Stimulated activated CD4-positive, alpha-beta T cell treated with anti-CD3 and anti-CD28 coated beads, TNF-alpha, amount 100 ng/mL, for 24 hours (primary cell): ENCODE measurements at regions not wholly inside any gene's neighbourhood (a gene's known extent, or its start where the extent isn't known, plus 50 kb on each side); places are given as distances from the start of the nearest gene placed in this dataset.
"Not testable (repeated sequence)": the region's sequence is repeated elsewhere in the genome, so short reads cannot be mapped to it uniquely, and the experiment has no call there.

Source experiments
- DNase-seq, 3 experiments: peaks; one replicate each; pipeline ENCODE4 v3.0.0-alpha.2; 2020; ENCODE audit warnings: low read depth in 3 of 3

- DNase-seq: no peak
Observed at GRCh38 chr5:57002959-57003485, 51.1 kb upstream of the MIER3 start.

DNA sequence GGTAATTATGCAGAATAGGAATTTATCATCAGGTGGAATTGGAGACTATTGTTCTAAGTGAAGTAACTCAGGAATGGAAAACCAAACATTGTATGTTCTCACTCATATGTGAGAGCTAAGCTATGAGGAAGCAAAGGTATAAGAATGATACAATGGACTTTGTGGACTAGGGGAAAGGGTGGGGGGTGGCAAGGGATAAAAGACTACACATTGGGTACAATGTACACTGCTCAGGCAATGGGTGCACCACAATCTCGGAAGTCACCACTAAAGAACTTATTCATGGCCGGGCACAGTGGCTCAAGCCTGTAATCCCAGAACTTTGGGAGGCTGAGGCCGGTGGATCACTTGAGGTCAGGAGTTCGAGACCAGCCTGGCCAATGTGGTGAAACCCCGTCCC, 51.6 kb upstream of the MIER3 start:
- not testable (repeated sequence) for DNase-seq

GRCh38 chr5:57004800-57005199, 52.9 kb upstream of the MIER3 start:
- no peak for DNase-seq

DNA sequence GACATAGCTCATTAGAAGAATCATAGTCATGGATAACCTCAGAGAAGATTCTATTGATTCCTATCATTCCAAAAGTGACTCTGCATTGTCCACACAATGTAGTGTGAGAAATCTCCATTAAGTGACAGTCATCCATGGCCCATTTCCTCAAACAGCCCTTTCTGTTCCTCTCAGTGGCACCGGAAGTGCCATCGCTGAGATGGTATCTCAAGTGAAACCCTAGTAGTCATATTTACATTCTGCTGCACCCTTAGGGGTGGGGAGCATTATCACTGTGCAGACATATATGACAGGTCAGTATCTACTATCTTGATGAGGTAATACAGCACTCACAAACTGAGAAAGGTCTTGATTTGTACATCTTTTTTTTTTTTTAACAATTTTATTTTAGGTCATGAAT, 55.4 kb upstream of the MIER3 start:
- DNase-seq: no peak

GRCh38 chr5:57009811-57010210, 57.9 kb upstream of the MIER3 start:
- no peak for DNase-seq

DNA sequence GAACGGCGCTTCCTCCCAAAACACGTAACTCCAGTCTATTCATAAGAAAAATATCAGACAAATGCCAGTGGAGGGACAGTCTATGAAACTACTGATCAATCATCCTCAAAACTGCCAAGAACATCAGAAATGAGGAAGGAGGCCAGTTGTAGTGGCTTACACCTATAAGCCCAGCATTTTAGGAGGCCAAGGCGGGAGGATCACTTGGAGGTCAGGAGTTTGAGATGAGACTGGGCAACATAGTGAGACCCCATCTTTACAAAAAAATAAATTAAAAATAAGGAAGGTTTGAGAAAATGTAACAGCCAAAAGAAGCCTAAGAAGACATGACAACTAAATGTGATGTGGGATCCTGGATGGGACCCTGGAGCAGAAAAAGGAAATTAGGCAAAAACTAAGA, 58.9 kb upstream of the MIER3 start:
- DNase-seq: no peak

- no peak for DNase-seq
Observed at GRCh38 chr5:57012511-57012910, 60.6 kb upstream of the MIER3 start.

DNA sequence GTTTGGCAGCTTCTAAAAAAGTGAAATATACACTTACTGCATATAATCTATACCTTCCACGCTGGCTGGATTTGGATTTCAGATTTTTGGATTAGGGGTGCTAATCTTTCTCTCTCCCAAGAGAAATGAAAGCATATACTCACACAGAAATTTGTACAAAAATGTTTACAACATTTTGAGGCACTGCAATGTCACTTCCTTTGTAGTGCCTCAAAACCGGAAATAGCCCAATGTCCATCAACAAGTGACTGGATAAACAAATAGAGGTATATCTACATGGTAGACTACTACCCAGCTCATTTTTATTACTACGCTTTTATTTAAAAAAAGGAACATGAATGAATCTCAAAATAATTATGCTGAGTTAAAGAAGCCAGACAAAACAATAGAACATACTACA, 74.0 kb upstream of the MIER3 start:
- DNase-seq: no peak

GRCh38 chr5:57028161-57028560, 76.2 kb upstream of the MIER3 start:
- DNase-seq: no peak

DNA sequence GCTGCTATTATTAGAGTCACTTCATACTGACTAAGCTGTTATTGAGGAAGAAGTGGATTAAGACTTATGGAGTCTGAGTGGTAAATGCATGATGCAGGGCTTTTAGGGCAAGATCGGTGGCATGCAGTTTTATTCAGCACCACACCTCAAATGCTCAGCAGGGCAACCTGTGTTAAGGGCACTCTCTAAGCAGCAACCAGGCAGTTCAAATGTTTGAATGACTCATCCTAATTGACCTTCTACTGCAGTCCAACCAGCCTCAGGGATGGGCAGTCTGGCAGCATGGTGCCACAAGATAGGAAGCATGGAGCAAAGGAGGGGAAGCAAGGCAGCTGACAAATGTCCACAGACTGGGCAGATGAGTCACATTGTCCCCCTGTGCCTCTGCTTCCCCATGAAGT, 80.2 kb upstream of the MIER3 start:
- no peak for DNase-seq

GRCh38 chr5:57033103-57033502, 81.2 kb upstream of the MIER3 start:
- no peak for DNase-seq

DNA sequence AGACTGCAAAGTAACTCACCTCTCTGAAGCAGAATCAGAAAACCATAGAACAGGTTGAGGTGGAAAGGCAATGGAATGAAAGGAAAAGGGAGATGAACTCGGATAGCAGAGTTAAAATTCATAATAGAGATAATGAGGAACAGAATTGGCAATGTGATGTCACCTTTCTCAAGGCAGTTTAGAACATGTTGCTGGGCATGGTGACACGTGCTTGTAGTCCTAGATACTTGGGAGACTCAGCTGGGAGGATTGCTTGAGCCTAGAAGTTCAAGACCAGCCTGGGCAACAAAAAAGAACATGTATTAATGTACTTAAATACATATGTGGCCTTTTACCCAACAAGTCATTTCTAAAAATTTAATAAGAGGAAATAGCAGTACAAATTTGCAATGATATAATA, 81.6 kb upstream of the MIER3 start:
- no peak for DNase-seq

DNA sequence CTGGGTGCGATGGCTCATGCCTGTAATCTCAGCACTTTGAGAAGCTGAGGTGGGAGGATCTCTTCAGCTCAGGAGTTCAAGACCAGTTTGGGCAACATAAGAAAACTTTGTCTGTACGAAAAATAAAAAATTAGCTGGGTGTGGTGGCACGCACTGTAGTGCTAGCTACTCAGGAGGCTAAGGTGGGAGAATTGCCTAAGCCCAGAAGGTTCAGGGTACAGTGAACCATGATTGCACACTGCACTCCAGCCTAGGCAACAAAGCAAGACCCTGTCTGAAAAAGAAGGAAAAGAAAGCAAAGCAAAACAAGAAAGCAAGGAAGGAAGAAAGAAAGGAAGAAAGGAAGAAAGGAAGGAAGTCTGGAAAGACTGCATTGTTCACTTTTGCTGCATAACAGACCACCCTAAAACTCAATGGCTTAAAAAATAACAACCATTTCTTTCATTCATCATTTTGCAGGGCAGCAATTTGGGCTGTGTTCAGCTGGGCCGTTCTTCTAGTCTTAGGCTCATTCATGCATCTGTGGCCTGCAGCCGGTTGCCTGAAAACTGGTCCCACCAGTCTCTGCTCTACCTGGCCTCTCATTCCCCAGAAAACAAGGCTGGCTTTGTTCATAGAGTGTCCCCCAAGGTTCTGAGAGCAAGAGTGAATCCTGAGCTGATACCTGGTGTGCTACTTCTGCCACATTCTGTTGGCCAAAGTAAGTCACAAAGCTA, 82.4 kb upstream of the MIER3 start:
- DNase-seq: no peak

DNA sequence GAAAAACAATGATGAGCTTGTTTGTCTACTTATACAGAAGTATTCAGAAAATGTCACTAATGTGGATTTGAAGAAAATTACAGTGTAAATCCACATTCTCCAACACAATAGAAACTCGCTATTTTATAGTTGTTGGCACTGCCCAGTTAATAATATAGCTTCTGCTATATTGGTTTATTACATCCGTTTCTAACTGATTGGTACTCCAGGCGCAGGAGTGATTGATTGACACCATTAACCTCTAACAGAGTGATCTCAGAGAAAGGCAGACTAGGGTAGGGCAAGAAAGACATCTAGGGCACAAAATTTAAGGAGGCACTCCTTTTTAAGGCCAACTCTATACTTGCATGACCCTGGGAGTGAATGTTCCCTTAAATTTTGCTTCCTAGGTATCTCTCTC, 84.0 kb upstream of the MIER3 start:
- DNase-seq: no peak

DNA sequence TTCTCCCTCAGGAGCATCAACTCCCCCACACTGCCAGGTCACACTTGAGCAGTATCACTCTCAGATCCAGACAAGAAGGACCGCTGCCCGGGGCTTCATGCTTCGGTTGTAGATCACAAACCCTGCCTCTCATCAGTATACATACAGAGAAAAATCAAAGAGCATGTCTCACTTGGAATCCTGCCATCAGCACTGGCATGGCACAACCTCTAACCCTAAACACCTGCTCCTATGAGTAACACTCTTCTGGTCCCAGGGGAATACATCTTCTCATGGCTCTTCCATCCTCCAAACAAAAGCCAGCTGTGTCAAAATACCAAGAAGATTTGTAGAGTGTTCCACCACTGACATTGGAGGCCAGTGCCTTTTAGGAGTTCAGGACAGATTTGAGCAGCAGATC, 84.8 kb upstream of the MIER3 start:
- no peak for DNase-seq

GRCh38 chr5:57037355-57037754, 85.4 kb upstream of the MIER3 start:
- DNase-seq: no peak

DNA sequence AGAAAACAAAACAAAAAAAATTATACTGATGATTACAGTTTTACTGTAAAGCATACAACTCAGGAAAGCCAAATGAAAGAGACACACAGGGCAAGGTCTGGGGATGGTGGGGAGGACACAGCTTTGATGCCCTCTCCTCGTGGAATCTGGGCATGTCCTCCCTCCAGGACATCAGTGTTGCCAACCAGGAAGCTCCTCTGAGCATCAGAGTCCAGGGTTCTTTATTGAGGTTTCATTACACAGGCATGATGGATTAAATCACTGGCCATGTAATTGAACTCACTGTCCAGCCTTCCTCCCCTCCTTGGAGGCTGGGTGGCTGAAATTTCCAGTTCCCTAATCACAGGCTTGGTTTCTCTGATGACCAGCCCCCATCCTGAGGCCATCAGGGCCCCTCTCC, 89.6 kb upstream of the MIER3 start:
- no peak for DNase-seq

DNA sequence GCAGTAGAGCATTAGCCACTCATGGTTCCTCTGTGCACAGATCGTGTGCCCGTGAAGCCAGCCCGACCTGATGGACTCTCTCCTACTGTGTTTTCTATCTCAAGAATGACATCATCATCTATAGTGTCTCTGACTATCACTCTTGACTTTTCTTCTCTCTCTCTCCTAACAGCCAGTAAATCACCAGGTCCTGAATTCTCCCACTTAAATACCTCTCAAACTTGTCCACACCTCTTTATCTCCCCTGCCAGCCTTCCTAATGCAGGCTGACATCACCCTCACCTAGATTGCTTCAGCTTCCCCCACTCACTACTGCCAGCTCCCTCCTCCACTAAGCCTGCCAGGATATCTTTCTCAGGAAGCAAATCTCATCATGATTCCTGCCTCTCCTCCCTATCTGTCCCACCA, 90.6 kb upstream of the MIER3 start:
- DNase-seq: no peak

DNA sequence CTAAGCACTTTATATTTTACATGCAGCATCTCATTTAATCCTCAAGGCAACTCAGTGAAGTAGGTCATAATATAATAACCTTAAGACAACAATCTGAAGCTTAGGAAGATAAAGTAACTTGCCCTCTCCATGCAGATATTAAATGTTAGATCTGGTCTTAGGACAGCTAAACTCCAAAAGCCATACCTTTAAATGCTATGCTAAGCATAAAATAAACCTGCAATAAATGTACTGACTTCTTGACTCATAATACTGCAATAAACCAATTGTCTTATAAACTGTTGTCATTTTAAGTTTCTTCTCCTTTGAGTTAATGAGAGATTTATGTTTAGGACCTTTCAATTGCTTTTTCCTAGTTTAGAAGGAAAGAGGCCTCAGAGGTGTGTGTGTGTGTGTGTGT, 102.2 kb upstream of the MIER3 start:
- no peak for DNase-seq

GRCh38 chr5:57054671-57055070, 102.7 kb upstream of the MIER3 start:
- DNase-seq: no peak

GRCh38 chr5:57055731-57056130, 103.8 kb upstream of the MIER3 start:
- no peak for DNase-seq

- no peak for DNase-seq
Observed at GRCh38 chr5:57063773-57064172, 110.1 kb upstream of the GPBP1 start.

DNA sequence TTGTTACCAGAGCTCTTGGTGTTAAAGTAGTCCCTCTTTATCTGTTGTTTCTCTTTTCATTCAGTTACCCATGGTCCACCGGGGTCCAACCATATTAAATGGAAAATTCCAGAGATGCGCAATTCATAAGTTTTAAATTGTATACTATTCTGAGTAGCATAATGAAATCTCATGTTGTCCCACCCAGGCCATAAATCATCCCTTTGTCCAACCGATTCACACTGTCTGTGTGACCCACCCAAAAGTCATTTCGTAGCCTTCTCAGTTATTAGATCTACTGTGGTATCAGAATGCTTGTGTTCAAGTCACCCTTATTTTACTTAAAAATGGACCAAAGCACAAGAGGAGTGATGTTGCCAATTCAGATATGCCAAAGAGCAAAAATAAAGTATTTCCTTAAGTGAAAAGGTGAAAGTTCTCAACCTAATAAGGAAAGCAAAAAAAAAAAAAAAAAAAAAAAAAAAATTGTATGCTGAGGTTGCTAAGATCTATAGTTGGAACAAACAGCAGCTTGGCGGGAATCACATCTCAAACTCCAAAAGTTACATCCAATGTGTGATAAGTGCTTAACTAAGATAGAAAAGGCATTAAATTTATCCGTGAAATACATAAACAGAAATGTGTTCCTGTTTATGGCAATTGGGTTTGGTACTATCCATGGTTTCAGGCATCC, 106.8 kb upstream of the GPBP1 start:
- DNase-seq: no peak

DNA sequence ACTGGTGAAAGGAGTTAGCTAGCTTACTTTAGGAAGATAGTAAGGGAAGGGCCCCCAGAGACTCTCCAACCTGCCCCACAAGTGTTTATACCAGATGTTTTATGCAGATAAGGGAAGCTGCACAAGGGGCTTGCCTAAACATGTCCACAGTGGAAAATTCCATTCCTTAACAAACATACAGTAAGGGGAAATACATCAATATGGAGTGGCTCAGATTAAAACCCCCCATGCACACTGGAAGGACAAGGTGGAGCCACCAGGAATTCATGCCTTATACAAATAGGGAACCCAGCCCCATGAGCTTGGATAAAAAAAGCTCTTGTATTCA, 106.3 kb upstream of the GPBP1 start:
- no peak for DNase-seq
